Endothelial cell of umbilical vein (primary cell): ENCODE measurements at regions not wholly inside any gene's neighbourhood (a gene's known extent, or its start where the extent isn't known, plus 50 kb on each side); places are given as distances from the start of the nearest gene placed in this dataset.

Experiments
- BruUV-seq: library from RNA; stranded (reverse); fragments of 400-500 nt; replicated peaks from 2 replicates; lab custom pipeline; 2021; lab: Mats Ljungman, UMichigan
- CTCF ChIA-PET: fragments of 300-600, 350-600 bp; sonication (Branson Sonifier 250); formaldehyde crosslinking; loops from one replicate; lab custom pipeline; 2021; ENCODE audit warnings: antibody characterized with exemption, inconsistent platforms; lab: Charles Lee
- POLR2A ChIA-PET: fragments of 300-600, 350-600 bp; sonication (Branson Sonifier 250); formaldehyde crosslinking; loops from one replicate; lab custom pipeline; 2021; ENCODE audit warnings: antibody characterized with exemption, inconsistent platforms; lab: Charles Lee
- DNase-seq: peaks from one replicate; pipeline ENCODE4 v3.0.0-alpha.2; 2011; ENCODE audit warnings: low read depth, low spot score
- FAIRE-seq: peaks from 2 replicates; lab custom pipeline; 2011; peaks lifted over from hg19 to GRCh38; lab: Jason Lieb, UNC
- H2AFZ ChIP-seq: 2 replicates; pipeline ENCODE4 v1.6.0; 2012; ENCODE audit warnings: low read depth, low read length, control low read depth, inconsistent platforms
- H3K27ac ChIP-seq: 2 replicates; pipeline ENCODE4 v1.5.1; 2011; ENCODE audit warnings: low read depth, mild to moderate bottlenecking, control low read depth, low read length, moderate library complexity; ENCODE audit not compliant: insufficient read depth
- H3K27me3 ChIP-seq, 2 experiments: 2 replicates each; pipeline versions ENCODE4 v1.6.0 to v1.6.1; 2011; ENCODE audit warnings: low read length in 2 of 2, mixed read lengths in 1 of 2; ENCODE audit not compliant: control insufficient read depth in 2 of 2, insufficient read depth in 2 of 2
- H3K36me3 ChIP-seq, 2 experiments: 2 replicates in 1 of 2; 3 replicates in 1 of 2; pipeline ENCODE4 v1.5.1; 2011; ENCODE audit warnings: low read length in 2 of 2, mild to moderate bottlenecking in 1 of 2, moderate library complexity in 1 of 2; ENCODE audit not compliant: control insufficient read depth in 2 of 2, insufficient read depth in 2 of 2; ENCODE audit errors: extremely low read depth in 1 of 2
- H3K4me1 ChIP-seq: 3 replicates; pipeline ENCODE4 v1.5.1; 2011; ENCODE audit warnings: mild to moderate bottlenecking, low read length; ENCODE audit not compliant: control insufficient read depth, insufficient read depth; ENCODE audit errors: extremely low read depth
- H3K4me2 ChIP-seq: 2 replicates; pipeline ENCODE4 v1.6.1; 2011; ENCODE audit warnings: low read length, control low read depth, mixed read lengths; ENCODE audit not compliant: insufficient read depth
- H3K4me3 ChIP-seq, 3 experiments: fragments of 200-600 bp in 1 of 3; sonication (generic), shearing (Covaris generic) in 1 of 3; replicated peaks in 1 of 3; 2 replicates each; pipeline ENCODE4 v1.5.1; 2011 to 2016; ENCODE audit warnings: control low read depth in 3 of 3, low read length in 3 of 3, mild to moderate bottlenecking in 2 of 3, inconsistent platforms in 1 of 3, low read depth in 1 of 3, moderate library complexity in 1 of 3; ENCODE audit not compliant: insufficient read depth in 1 of 3
- H3K79me2 ChIP-seq: 2 replicates; pipeline ENCODE4 v1.6.0; 2012; ENCODE audit warnings: low read length, inconsistent platforms; ENCODE audit not compliant: control insufficient read depth, insufficient read depth
- H3K9ac ChIP-seq: replicated peaks from 2 replicates; pipeline ENCODE3; 2011; ENCODE audit warnings: low read length, control low read depth; ENCODE audit not compliant: insufficient read depth; ENCODE audit errors: extremely low read depth
- H3K9me1 ChIP-seq: replicated peaks from 3 replicates; pipeline ENCODE4 v1.6.0; 2011; ENCODE audit warnings: mild to moderate bottlenecking, low read length; ENCODE audit not compliant: control insufficient read depth, insufficient read depth; ENCODE audit errors: extremely low read depth
- H3K9me3 ChIP-seq: replicated peaks from 2 replicates; pipeline ENCODE4 v1.5.1; 2012; ENCODE audit warnings: low read length, inconsistent platforms; ENCODE audit not compliant: control insufficient read depth, insufficient read depth
- H4K20me1 ChIP-seq: replicated peaks from 2 replicates; pipeline ENCODE3; 2011; ENCODE audit warnings: mild to moderate bottlenecking, low read length; ENCODE audit not compliant: control insufficient read depth, insufficient read depth; ENCODE audit errors: extremely low read depth
- EZH2 ChIP-seq: IDR thresholded peaks from 2 replicates; pipeline ENCODE4 v1.6.1; 2012; ENCODE audit warnings: borderline replicate concordance, low read depth, mild to moderate bottlenecking, moderate library complexity, low read length, inconsistent platforms; ENCODE audit not compliant: severe bottlenecking
- FOS ChIP-seq: IDR thresholded peaks from 2 replicates; pipeline ENCODE4 v1.6.1; 2011; ENCODE audit warnings: mild to moderate bottlenecking, low read length, moderate library complexity, borderline replicate concordance; ENCODE audit not compliant: insufficient read depth
- GATA2 ChIP-seq: IDR thresholded peaks from 2 replicates; pipeline ENCODE4 v1.7.0; 2011; ENCODE audit warnings: low read depth, mild to moderate bottlenecking, moderate library complexity, mixed read lengths, low read length; ENCODE audit not compliant: insufficient read length, insufficient read depth
- JUN ChIP-seq: IDR thresholded peaks from 2 replicates; pipeline ENCODE4 v1.6.1; 2011; ENCODE audit warnings: borderline replicate concordance, low read depth; ENCODE audit not compliant: insufficient read length, insufficient read depth
- MYC ChIP-seq: IDR thresholded peaks from one replicate; pipeline ENCODE4 v1.6.1; 2011; ENCODE audit warnings: mild to moderate bottlenecking, low read depth, low read length
- POLR2A ChIP-seq: IDR thresholded peaks from 2 replicates; pipeline ENCODE4 v1.6.1; 2012; ENCODE audit warnings: low read depth, mild to moderate bottlenecking, control low read depth, low read length
- POLR2AphosphoS5 ChIP-seq: IDR thresholded peaks from 2 replicates; pipeline ENCODE4 v1.6.1; 2012; ENCODE audit warnings: low read depth, mild to moderate bottlenecking, control low read depth, low read length, moderate library complexity; ENCODE audit not compliant: insufficient read depth
- dilution Hi-C: fragments of 300-500 bp; cut with MboI; formaldehyde crosslinking; loops from one replicate; pipeline ENCODE4 v1.15.0; 2019; ENCODE audit warnings: low sequenced_read_pairs; ENCODE audit not compliant: extremely low pct_ligation_motif_present
- intact Hi-C: fragments of 100-400 bp; cut with micrococcal nuclease; formaldehyde crosslinking; loops from one replicate; pipeline ENCODE4 v1.10.0; 2022
- TF ChIP-seq, protein P1 (sequence below): IDR thresholded peaks from 2 replicates; pipeline ENCODE4 v1.6.1; 2011; ENCODE audit not compliant: insufficient read depth, insufficient read length
- TF ChIP-seq, protein P2 (sequence below), 2 donors: IDR thresholded peaks; 1 replicate in 1 of 2; 2 replicates in 1 of 2; pipeline ENCODE4 v1.5.1; 2011; ENCODE audit warnings: low read length in 2 of 2, mild to moderate bottlenecking in 2 of 2, moderate library complexity in 2 of 2, control low read depth in 1 of 2, inconsistent platforms in 1 of 2, low read depth in 1 of 2; ENCODE audit not compliant: insufficient read depth in 1 of 2; ENCODE audit errors: extremely low read depth in 1 of 2

DNA sequence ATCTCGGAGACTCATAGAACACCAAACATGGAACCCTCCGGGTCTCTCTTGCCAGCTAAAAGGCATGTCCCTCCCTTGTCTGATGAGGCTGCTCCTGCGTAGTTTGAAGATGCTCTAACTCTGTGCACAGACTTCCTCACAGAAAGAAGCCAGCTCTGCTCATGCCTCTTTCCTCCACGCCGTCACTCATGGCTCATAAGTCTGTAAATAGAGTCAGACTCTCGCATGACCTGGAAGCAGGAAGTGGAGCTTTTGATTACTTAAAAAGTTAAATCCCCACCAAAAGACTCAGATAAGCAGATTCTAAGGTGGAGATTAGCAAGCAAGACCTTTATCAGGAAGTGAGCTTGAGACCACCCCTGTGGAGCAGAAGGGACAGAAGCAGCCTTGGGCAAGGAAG is 171.6 kb downstream of the TRIM33 start:
- no peak for TF ChIP-seq POLR2A
- no peak for TF ChIP-seq MYC
- no peak for TF ChIP-seq EZH2
- TF ChIP-seq, protein P1, sequence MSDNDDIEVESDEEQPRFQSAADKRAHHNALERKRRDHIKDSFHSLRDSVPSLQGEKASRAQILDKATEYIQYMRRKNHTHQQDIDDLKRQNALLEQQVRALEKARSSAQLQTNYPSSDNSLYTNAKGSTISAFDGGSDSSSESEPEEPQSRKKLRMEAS = no peak
- TF ChIP-seq, protein P2, sequence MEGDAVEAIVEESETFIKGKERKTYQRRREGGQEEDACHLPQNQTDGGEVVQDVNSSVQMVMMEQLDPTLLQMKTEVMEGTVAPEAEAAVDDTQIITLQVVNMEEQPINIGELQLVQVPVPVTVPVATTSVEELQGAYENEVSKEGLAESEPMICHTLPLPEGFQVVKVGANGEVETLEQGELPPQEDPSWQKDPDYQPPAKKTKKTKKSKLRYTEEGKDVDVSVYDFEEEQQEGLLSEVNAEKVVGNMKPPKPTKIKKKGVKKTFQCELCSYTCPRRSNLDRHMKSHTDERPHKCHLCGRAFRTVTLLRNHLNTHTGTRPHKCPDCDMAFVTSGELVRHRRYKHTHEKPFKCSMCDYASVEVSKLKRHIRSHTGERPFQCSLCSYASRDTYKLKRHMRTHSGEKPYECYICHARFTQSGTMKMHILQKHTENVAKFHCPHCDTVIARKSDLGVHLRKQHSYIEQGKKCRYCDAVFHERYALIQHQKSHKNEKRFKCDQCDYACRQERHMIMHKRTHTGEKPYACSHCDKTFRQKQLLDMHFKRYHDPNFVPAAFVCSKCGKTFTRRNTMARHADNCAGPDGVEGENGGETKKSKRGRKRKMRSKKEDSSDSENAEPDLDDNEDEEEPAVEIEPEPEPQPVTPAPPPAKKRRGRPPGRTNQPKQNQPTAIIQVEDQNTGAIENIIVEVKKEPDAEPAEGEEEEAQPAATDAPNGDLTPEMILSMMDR (IDR thresholded peaks at IDR 0.05; ENCODE audit: extremely low read depth in 1 of 2, insufficient read depth in 1 of 2, low read depth in 1 of 2, low read length in 2 of 2) = no peak
- no peak for TF ChIP-seq POLR2AphosphoS5
- no peak for TF ChIP-seq GATA2
- TF ChIP-seq FOS = no peak
- TF ChIP-seq JUN = no peak
- Histone ChIP-seq H3K4me2 (no peak overlapping the region), H2AFZ (no peak overlapping the region), H3K9me1 (no peaks in the 10 kb centered on the region), H3K27me3 (no peaks in the 10 kb centered on the region), H3K4me3 (no peak overlapping the region), H3K9me3 (no peaks in the 10 kb centered on the region), H3K27ac (no peak overlapping the region), H3K79me2 (no peaks in the 10 kb centered on the region), H3K9ac (no peak overlapping the region), H4K20me1 (no peaks in the 10 kb centered on the region), H3K36me3 (no peaks in the 10 kb centered on the region), H3K4me1 (no peaks in the 10 kb centered on the region)
- dilution Hi-C loops = no loop called here
- ChIA-PET POLR2A (no interaction called here), CTCF (no interaction called here)
- intact Hi-C loops = no loop called here
- FAIRE-seq = no peak
- no peak for DNase-seq
- BruUV-seq = no TSS peak
